AG09319 (cell line): ENCODE measurements at regions not wholly inside any gene's neighbourhood (a gene's known extent, or its start where the extent isn't known, plus 50 kb on each side); places are given as distances from the start of the nearest gene placed in this dataset.

Experiments used
- DNase-seq: peaks from one replicate; pipeline ENCODE4 v3.0.0-alpha.2; 2010; ENCODE audit warnings: low read depth; ENCODE audit errors: extremely low read depth
- TF ChIP-seq, protein P1 (sequence below): IDR thresholded peaks from 2 replicates; pipeline ENCODE4 v1.5.1; 2011; ENCODE audit warnings: low read depth, mild to moderate bottlenecking, inconsistent platforms, low read length, moderate library complexity

DNA sequence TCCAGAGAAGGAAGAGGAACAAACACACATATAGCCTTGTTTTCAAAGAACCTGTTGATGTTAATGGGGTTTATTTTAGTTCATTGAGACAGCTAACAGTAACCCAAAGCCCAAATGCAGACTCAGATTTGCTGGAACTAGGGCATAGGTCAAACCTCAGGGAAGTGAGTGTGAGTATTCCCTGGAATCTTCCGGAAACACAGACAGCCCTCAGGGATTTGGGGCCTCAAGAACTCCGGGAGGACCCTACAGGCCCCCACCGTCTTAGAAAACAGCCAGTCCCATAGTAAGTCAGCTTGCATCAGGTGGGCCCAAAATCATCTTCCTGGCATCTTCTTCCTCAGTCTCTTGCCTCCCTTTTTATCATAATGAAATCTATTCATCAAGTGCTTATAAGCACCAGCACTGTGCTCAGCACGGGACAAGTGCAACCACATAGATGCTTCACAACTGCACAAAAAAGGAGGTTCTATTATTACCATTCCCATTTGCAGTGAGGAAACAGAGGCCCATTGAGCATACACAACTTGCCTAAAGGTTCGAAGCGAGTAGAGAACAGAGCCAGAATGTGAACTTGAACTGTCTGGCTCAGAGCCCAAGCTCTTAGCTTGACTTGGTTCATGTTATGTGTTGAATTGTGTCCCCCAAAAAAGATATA, 50.2 kb upstream of the BCL11A start:
- TF ChIP-seq, protein P1, sequence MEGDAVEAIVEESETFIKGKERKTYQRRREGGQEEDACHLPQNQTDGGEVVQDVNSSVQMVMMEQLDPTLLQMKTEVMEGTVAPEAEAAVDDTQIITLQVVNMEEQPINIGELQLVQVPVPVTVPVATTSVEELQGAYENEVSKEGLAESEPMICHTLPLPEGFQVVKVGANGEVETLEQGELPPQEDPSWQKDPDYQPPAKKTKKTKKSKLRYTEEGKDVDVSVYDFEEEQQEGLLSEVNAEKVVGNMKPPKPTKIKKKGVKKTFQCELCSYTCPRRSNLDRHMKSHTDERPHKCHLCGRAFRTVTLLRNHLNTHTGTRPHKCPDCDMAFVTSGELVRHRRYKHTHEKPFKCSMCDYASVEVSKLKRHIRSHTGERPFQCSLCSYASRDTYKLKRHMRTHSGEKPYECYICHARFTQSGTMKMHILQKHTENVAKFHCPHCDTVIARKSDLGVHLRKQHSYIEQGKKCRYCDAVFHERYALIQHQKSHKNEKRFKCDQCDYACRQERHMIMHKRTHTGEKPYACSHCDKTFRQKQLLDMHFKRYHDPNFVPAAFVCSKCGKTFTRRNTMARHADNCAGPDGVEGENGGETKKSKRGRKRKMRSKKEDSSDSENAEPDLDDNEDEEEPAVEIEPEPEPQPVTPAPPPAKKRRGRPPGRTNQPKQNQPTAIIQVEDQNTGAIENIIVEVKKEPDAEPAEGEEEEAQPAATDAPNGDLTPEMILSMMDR, result no peak
- DNase-seq, result no peak

GRCh38 chr2:60604486-60605064, 51.1 kb upstream of the BCL11A start:
- TF ChIP-seq, protein P1, result no peak
- DNase-seq, result no peak

DNA sequence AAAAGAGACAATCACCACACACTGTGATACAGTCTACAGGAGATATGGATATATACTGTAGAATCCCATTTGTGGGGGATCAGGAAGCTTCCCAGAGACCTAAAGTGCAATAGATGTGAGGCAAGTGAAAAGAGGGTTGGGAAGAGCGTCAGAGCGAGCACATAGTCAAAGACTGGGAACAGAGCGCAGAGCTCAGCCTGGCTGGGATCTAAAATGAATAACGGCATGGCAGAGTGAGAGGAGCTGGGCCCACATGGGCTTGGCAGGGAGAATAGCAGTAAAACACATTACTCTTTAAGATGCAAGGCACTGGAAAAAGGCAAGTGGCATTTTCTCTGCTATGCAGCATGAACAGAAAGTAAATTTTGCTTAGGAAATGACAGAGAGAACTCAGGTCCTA, 52.4 kb upstream of the BCL11A start:
- TF ChIP-seq, protein P1, result no peak
- no peak for DNase-seq

DNA sequence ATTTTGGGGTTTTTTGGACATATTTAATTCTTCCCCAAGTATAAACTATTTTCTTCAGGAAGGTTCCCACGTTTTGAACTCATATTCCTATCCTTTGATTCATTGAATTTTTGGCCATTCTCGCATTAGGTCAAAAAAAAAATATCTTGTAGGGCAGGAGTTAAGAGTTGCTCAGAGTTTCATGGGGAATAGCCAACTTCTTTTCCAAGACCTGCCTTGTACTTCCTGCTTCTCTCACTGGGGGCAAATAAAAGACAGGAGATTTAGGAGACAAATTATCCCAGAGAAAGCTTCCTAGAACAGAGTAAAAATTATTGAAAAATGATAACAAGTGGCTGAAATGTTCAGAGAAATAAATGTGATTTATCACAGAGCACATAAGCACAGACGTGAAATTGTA, 55.2 kb upstream of the BCL11A start:
- DNase-seq, result no peak
- TF ChIP-seq, protein P1, result no peak

DNA sequence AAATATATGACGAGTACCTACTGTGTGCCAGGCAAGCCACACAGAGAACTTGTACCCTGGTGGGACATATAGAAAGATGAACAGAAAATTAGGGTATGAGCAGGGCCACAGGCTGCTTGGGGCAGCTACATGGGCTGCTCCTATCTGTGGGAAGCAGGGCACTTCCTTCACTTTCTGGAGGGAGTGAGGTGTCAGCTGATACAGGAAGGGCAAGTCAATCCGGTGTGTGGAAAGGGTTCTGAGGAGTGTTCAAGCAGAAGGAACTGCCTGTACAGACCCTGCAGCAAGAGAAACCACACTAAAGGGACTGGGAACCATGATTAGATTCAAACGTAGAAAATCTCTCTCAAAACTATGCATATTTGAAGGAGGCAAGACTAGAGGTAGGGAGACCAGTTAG, 58.6 kb upstream of the BCL11A start:
- TF ChIP-seq, protein P1, result no peak
- no peak for DNase-seq

DNA sequence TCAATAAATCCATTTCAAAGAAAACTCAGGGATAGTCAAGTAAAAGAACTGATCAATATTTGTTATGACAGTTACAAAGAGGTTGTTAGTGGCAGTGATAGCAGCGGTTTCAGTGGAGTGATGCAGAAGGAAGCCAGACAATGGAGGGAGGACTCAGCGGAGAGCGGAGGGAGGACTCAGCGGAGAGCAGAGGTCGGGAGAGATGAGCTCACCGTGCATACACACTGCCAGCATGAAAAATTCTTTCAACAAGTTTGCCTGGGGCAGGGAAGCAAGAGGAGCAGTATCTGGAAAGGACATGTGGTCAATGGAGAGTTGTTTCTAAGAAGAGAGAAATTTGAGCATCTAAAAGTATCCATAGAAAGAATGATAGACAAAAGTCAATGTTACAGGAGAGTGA, 60.9 kb upstream of the BCL11A start:
- TF ChIP-seq, protein P1, result no peak
- DNase-seq, result no peak

DNA sequence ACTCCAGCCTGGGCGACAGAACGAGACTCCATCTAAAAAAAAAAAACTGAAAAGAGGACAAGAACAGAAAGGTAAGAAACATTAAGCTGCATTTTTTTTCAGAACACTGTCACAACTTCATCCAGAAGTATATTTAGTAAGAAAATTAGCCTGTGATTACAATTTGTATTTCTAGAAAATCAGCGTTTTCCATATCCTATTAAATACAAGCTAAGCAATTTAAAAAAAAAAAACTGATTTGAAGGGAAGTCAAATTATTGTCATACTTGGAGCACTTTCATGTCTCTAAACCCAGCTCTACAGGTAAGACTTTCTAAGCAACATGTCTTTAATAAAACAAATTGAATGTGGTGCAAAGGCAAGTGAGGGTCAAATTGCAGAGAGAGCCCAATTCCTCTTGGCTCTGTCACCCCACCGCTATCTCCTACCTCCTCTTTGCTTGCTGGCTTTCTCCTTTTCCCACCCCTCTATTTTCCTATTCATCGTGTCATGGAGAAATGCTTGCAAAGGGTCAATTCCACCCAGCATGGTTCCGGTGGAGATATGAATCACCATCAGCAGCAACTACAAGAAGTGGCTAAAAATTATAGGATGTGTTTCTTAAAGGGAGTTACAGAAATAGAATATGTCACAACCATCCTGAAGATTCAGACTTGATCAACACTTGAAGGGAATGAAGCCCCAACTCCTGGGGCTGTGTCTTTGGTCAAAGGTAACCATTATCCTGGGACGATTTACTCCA, 68.4 kb upstream of the BCL11A start:
- TF ChIP-seq, protein P1, result no peak
- DNase-seq, result no peak
